ENCODE measurements at regions not wholly inside any gene's neighbourhood (a gene's known extent, or its start where the extent isn't known, plus 50 kb on each side); places are given as distances from the start of the nearest gene placed in this dataset.

- DNase-seq (ENCODE audit: low spot score) = no peak
- TF ChIP-seq, protein P1, sequence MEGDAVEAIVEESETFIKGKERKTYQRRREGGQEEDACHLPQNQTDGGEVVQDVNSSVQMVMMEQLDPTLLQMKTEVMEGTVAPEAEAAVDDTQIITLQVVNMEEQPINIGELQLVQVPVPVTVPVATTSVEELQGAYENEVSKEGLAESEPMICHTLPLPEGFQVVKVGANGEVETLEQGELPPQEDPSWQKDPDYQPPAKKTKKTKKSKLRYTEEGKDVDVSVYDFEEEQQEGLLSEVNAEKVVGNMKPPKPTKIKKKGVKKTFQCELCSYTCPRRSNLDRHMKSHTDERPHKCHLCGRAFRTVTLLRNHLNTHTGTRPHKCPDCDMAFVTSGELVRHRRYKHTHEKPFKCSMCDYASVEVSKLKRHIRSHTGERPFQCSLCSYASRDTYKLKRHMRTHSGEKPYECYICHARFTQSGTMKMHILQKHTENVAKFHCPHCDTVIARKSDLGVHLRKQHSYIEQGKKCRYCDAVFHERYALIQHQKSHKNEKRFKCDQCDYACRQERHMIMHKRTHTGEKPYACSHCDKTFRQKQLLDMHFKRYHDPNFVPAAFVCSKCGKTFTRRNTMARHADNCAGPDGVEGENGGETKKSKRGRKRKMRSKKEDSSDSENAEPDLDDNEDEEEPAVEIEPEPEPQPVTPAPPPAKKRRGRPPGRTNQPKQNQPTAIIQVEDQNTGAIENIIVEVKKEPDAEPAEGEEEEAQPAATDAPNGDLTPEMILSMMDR (IDR thresholded peaks at IDR 0.05; ENCODE audit: extremely low read depth, missing control alignments) = no peak
These were observed 49.8 kb upstream of the FCN1 start for GRCh38 chr9:134967547-134967930.

DNA sequence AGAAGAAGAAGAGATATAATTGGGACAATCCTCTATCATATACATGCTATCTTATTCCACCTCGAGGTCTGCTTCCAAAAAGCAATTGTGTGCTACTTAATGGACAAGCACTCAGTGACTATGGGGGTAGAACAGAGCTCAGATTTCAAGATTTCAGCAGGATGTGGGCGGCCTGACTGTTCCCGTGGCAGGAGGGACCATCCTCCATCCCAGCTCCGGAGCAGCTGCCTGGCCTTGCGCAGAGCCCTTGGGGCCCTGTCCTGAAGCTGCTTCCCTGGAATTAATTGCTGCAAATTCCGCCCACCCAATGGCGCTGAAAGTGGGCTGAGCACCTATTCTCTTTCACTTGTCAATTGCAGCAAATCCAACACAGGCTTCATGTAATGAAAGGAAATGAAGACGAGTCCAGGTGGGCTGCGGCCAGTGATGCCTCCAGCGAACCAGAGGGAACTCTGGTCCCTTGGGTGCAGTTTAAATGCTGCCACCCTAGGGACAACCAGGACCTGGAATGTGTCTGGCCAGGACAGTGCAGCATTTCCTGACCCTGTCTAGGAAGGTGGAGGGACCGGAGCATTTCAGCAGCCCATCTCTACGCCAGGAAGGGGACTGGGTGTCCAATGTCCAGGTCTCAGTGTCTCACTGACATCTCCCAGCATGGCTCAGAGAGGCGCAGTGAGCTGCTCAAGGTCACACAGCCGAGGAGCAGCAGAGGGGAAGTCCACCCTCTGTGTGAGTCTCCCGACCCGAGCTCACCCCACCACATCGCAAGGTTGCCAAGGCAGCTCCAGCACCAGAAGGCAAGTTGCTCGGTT is 50.5 kb upstream of the FCN1 start:
- TF ChIP-seq, protein P1 (IDR thresholded peaks at IDR 0.05; ENCODE audit: extremely low read depth, missing control alignments) = no peak
- DNase-seq (ENCODE audit: low spot score) = no peak

- TF ChIP-seq, protein P1 (IDR thresholded peaks at IDR 0.05; ENCODE audit: extremely low read depth, missing control alignments) = no peak
- no peak for DNase-seq (ENCODE audit: low spot score)
These were observed 51.0 kb upstream of the FCN1 start for GRCh38 chr9:134968823-134969090.

DNA sequence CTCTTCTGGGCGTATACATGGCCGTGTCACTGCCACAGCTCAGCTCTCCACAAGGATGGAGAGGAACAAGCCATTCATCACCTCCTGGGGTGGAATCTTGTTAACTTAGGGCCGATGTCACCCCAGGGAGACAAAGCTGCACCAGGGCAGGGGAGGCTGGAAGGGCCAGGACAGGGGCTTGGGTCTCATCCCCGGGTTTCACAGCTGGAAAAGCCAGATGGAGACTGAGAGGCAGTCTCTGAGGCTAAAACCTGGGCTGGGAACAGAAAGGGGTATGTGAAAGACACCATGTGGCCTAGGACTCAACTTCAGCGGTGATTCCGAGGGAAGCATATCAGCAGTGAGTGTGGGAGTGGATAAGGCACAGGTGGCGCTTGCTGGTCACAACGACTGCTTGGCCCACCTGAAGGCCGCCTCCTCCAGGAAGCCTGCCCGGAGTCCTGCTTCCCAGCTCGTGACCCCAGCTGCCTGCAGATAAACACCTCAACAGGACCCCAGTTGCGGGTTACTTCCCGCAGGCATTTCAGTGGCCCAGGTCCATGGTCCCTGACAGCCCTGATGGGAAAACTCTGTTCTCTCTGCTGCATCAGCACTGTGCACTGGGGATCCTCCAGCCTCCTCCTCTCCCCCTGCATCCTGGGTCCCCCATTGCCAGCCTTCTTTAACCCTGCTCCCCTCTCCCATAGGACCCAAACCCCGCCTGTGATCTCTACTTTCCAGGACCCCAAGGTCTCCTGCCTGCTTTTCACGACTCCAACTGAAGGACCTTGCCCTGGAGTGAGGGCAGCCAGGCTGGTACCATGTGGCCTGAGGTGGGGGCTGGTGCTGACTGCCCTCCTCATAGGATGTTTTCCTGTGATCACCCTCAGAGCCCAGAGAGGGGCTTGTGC is 51.7 kb upstream of the FCN1 start:
- TF ChIP-seq, protein P1 (IDR thresholded peaks at IDR 0.05; ENCODE audit: extremely low read depth, missing control alignments) = no peak
- no peak for DNase-seq (ENCODE audit: low spot score)

- TF ChIP-seq, protein P1 (IDR thresholded peaks at IDR 0.05; ENCODE audit: extremely low read depth, missing control alignments) = no peak
- no peak for DNase-seq (ENCODE audit: low spot score)
These were observed 52.5 kb upstream of the FCN1 start for GRCh38 chr9:134970198-134970597.

- TF ChIP-seq, protein P1 (IDR thresholded peaks at IDR 0.05; ENCODE audit: extremely low read depth, missing control alignments) = no peak
These were observed 53.0 kb upstream of the FCN1 start for GRCh38 chr9:134970719-134971118.

DNA sequence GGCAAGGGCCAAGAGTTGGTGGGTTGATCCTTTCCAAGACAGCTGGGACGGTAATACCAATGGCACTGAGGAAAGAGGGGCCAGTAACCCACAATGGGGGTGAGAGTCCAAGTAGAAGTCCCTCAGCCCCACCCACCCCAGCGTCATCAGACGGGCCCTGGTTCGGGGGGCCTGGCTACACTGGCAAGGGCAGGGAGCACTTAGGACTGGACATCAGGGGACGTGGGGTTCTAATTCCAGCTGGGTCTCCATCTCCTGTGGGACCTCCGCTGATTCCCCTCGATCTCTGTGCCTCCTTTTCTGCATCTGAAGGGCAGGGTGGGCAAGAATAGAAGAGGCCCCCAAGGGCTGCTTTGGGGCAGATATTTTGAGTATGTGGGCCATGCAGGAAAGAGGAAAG is 53.5 kb upstream of the FCN1 start:
- no peak for DNase-seq (ENCODE audit: low spot score)
- TF ChIP-seq, protein P1 (IDR thresholded peaks at IDR 0.05; ENCODE audit: extremely low read depth, missing control alignments) = no peak

More at GRCh38 chr9:134970719-134971118, 53.0 kb upstream of the FCN1 start:
- DNase-seq (ENCODE audit: low spot score) = no peak
